GM12878 (cell line): ENCODE measurements at regions not wholly inside any gene's neighbourhood (a gene's known extent, or its start where the extent isn't known, plus 50 kb on each side); places are given as distances from the start of the nearest gene placed in this dataset.

Experiments used
- ATAC-seq: fragments of 200-7000 bp; cut with Tn5 transposase; 3 replicates; pipeline ENCODE4 v1.9.1; 2020; ENCODE audit warnings: mild to moderate bottlenecking, moderate library complexity
- BruUV-seq: library from RNA; stranded (reverse); fragments of 400-500 nt; replicated peaks from 2 replicates; lab custom pipeline; 2021; lab: Mats Ljungman, UMichigan
- CTCF ChIA-PET: fragments of 300-600 bp; sonication (Branson Sonifier 250); formaldehyde crosslinking; extraction: SDS; loops from one replicate; lab custom pipeline; 2021; ENCODE audit warnings: inconsistent platforms; lab: Yijun Ruan, JAX
- POLR2A ChIA-PET: fragments of 350-600 bp; formaldehyde crosslinking; extraction: SDS; loops from one replicate; lab custom pipeline; 2021; ENCODE audit warnings: inconsistent platforms; lab: Charles Lee
- RAD21 ChIA-PET: fragments of 300-600 bp; sonication (Branson Sonifier 250); formaldehyde crosslinking; loops from one replicate; lab custom pipeline; 2023; ENCODE audit warnings: antibody characterized with exemption; ENCODE audit not compliant: unreplicated experiment; lab: Charles Lee
- SMC1A ChIA-PET: fragments of 300-600 bp; sonication (Branson Sonifier 250); formaldehyde crosslinking; loops from one replicate; lab custom pipeline; 2023; ENCODE audit not compliant: unreplicated experiment, uncharacterized antibody; lab: Charles Lee
- DNase-seq: peaks from one replicate; pipeline ENCODE4 v3.0.0-alpha.2; 2011; ENCODE audit warnings: low read depth, low spot score
- FAIRE-seq: peaks from 3 replicates; lab custom pipeline; 2011; peaks lifted over from hg19 to GRCh38; lab: Jason Lieb, UNC
- H2AFZ ChIP-seq: 2 replicates; pipeline ENCODE4 v1.6.0; 2011; ENCODE audit warnings: low read depth, low read length, control low read depth; ENCODE audit not compliant: control insufficient read depth
- H3K27ac ChIP-seq: 2 replicates; pipeline ENCODE4 v1.5.1; 2011; ENCODE audit warnings: control low read depth; ENCODE audit not compliant: control insufficient read depth, insufficient read depth
- H3K27me3 ChIP-seq, 2 experiments: replicated peaks in 1 of 2; 2 replicates each; pipeline versions ENCODE4 v1.6.0 to v1.6.1; 2011; ENCODE audit warnings: low read length in 1 of 2; ENCODE audit not compliant: control insufficient read depth in 2 of 2, insufficient read depth in 2 of 2
- H3K36me3 ChIP-seq, 2 experiments: 2 replicates each; pipeline ENCODE4 v1.5.1; 2011; ENCODE audit warnings: low read length in 1 of 2; ENCODE audit not compliant: control insufficient read depth in 2 of 2, insufficient read depth in 2 of 2
- H3K4me1 ChIP-seq: 2 replicates; pipeline ENCODE4 v1.6.1; 2011; ENCODE audit warnings: mild to moderate bottlenecking, low read length, moderate library complexity, mixed read lengths; ENCODE audit not compliant: control insufficient read depth, insufficient read depth
- H3K4me2 ChIP-seq: 2 replicates; pipeline ENCODE4 v1.6.0; 2011; ENCODE audit warnings: control low read depth; ENCODE audit not compliant: control insufficient read depth, insufficient read depth
- H3K4me3 ChIP-seq: fragments of 200-600 bp; sonication (generic); 2 replicates; pipeline ENCODE4 v1.5.1; 2016
- H3K79me2 ChIP-seq: 2 replicates; pipeline ENCODE4 v1.6.0; 2011; ENCODE audit warnings: low read length; ENCODE audit not compliant: control insufficient read depth, insufficient read depth
- H3K9ac ChIP-seq: 2 replicates; pipeline ENCODE4 v1.8.0; 2011; ENCODE audit warnings: low read length, control low read depth, mixed read lengths; ENCODE audit not compliant: control insufficient read depth, insufficient read depth
- H3K9me3 ChIP-seq: replicated peaks from 3 replicates; pipeline ENCODE4 v1.5.1; 2011; ENCODE audit warnings: mild to moderate bottlenecking, low read length; ENCODE audit not compliant: control insufficient read depth, insufficient read depth
- H4K20me1 ChIP-seq: 2 replicates; pipeline ENCODE4 v1.6.0; 2011; ENCODE audit not compliant: control insufficient read depth, insufficient read depth
- BHLHE40 ChIP-seq, 2 experiments: fragments of 450-650 bp in 1 of 2; IDR thresholded peaks; 2 replicates each; pipeline ENCODE4 v1.6.1; 2011 to 2017; ENCODE audit warnings: low read depth in 2 of 2, borderline replicate concordance in 1 of 2, improper control_type of control experiment in 1 of 2, low read length in 1 of 2, mild to moderate bottlenecking in 1 of 2
- CREM ChIP-seq: IDR thresholded peaks from 2 replicates; pipeline ENCODE4 v1.6.1; 2014; ENCODE audit warnings: antibody characterized with exemption, low read depth
- DPF2 ChIP-seq: fragments of 450-650 bp; IDR thresholded peaks from 2 replicates; pipeline ENCODE4 v1.6.1; 2017; ENCODE audit warnings: mild to moderate bottlenecking
- EP300 ChIP-seq, 2 experiments: fragments of 150-350 bp in 1 of 2; IDR thresholded peaks; 2 replicates each; pipeline ENCODE4 v1.6.1; 2011 to 2012; ENCODE audit warnings: low read depth in 2 of 2, low read length in 2 of 2, borderline replicate concordance in 1 of 2, improper control_type of control experiment in 1 of 2, inconsistent platforms in 1 of 2; ENCODE audit not compliant: control insufficient read depth in 1 of 2
- IRF4 ChIP-seq: IDR thresholded peaks from 2 replicates; pipeline ENCODE4 v1.6.1; 2011; ENCODE audit warnings: low read depth, low read length
- MYC ChIP-seq: IDR thresholded peaks from 2 replicates; pipeline ENCODE4 v1.6.1; 2011; ENCODE audit warnings: mild to moderate bottlenecking, low read length, moderate library complexity, inconsistent platforms; ENCODE audit not compliant: insufficient read depth, insufficient replicate concordance, insufficient read length, severe bottlenecking
- NR2C1 ChIP-seq: fragments of 450-650 bp; IDR thresholded peaks from 2 replicates; pipeline ENCODE4 v1.6.1; 2017; ENCODE audit warnings: antibody characterized with exemption, mild to moderate bottlenecking, moderate library complexity
- SPI1 ChIP-seq: IDR thresholded peaks from 2 replicates; pipeline ENCODE4 v1.6.1; 2011; ENCODE audit warnings: low read depth, mild to moderate bottlenecking, low read length, moderate library complexity, borderline replicate concordance; ENCODE audit not compliant: insufficient read depth
- SREBF2 ChIP-seq: IDR thresholded peaks from 2 replicates; pipeline ENCODE4 v1.6.1; 2012; ENCODE audit warnings: mild to moderate bottlenecking, low read length
- TCF7 ChIP-seq: IDR thresholded peaks from 2 replicates; pipeline ENCODE4 v1.6.1; 2014; ENCODE audit warnings: antibody characterized with exemption, borderline replicate concordance
- WGBS: methylation state at CpG from one replicate; pipeline ENCODE4 v1.1.6; 2016; ENCODE audit warnings: low lambda C conversion rate; ENCODE audit not compliant: insufficient replicate concordance, insufficient coverage; ENCODE audit errors: missing lambda C conversion rate; 5-methylcytosine and 5-hydroxymethylcytosine counted together
- in situ Hi-C: fragments of 300-500 bp; cut with MboI; formaldehyde crosslinking; loops from 9 replicates; pipeline ENCODE4 v1.14.3; 2018; ENCODE audit warnings: mixed read lengths
- intact Hi-C: fragments of 100-400 bp; cut with micrococcal nuclease; formaldehyde crosslinking; loops from one replicate; pipeline ENCODE4 v1.14.2; 2022; ENCODE audit not compliant: unreplicated experiment
- TF ChIP-seq, protein P1 (sequence below): fragments of 450-650 bp; IDR thresholded peaks from 2 replicates; pipeline ENCODE4 v1.6.1; 2017; ENCODE audit warnings: borderline replicate concordance
- TF ChIP-seq, protein P2 (sequence below): fragments of 450-650 bp; IDR thresholded peaks from 2 replicates; pipeline ENCODE4 v1.6.1; 2018; ENCODE audit warnings: mild to moderate bottlenecking, low read depth, moderate library complexity; ENCODE audit not compliant: partially characterized antibody
- TF ChIP-seq, protein P3 (sequence below): IDR thresholded peaks from 2 replicates; pipeline ENCODE4 v1.6.1; 2011; ENCODE audit warnings: borderline replicate concordance, low read depth, mild to moderate bottlenecking, moderate library complexity, mixed read lengths, low read length; ENCODE audit not compliant: insufficient read depth; ENCODE audit errors: extremely low read length

DNA sequence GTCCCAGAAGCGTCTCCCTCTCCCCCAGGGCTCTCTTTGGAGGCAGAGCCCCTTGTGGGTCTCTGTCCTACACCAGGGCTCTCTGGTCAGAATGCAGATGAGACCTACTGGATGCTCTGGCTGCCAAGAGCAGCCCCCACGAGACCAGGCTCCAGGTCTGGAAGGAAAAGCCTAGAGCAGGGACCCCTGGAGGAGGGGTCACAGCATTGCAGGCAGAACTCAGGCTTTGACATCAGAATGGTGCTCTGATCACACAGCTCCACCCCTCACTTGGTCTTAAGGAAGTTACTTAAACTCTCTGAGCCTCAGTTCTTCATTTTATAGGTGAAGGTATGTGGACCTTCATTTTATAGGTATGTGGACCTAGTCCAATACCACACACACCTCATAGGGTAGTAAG is 83.1 kb downstream of the ARL6IP4 start (continued):
- TF ChIP-seq, protein P1, sequence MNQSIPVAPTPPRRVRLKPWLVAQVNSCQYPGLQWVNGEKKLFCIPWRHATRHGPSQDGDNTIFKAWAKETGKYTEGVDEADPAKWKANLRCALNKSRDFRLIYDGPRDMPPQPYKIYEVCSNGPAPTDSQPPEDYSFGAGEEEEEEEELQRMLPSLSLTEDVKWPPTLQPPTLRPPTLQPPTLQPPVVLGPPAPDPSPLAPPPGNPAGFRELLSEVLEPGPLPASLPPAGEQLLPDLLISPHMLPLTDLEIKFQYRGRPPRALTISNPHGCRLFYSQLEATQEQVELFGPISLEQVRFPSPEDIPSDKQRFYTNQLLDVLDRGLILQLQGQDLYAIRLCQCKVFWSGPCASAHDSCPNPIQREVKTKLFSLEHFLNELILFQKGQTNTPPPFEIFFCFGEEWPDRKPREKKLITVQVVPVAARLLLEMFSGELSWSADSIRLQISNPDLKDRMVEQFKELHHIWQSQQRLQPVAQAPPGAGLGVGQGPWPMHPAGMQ, result no peak
- TF ChIP-seq DPF2, result no peak

DNA sequence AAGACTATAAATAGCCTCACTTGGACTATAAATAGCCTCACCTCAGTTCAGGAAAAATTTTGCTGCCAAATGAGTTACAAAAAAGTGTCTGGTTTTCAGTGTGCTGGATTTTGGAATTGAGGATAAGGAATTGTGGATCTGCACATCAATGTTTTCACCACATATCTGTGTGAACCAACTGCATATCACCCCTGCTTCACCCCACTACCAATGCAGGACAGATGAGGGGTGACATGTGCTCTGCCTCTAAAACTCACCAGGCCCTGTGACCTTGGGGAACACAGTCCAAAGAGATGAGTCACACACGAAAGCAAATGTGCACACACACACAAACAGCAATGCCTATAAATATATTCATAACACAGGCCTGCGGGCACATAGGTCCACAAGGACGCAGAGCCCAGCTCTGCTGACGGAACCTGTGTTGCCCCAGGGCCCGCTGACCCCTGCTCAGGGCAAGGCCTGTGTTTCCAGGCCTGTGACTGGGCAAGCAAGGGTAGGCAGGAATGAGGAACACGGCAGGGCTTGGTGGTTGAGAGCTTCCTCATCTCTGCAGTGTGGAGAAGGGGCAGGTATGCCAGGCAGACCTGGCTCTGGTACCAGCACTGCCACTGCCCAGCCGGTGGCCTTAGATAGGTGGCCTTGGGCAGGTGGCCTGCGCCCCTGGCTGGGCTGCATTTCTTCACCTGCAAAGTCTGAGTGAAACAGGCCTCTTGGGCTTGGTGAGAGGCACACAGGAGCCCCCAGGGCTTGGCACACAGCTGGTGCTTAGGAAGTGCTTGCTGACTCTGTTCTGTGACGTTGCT is 82.4 kb downstream of the ARL6IP4 start:
- H3K79me2 ChIP-seq, result no peaks in the 10 kb centered on the region
- ATAC-seq (peak; percentile 67), FAIRE-seq (peak; percentile 35), DNase-seq (no peak)
- peaks cover 15% of the 10 kb centered on the region for H3K4me1 ChIP-seq
- no TSS peak for BruUV-seq
- no peak overlapping the region for H3K9ac ChIP-seq
- H3K4me2 ChIP-seq, result no peak overlapping the region
- H3K4me3 ChIP-seq, result no peak overlapping the region
- peak overlapping the region; percentile 33 for H2AFZ ChIP-seq
- SMC1A ChIA-PET, result no interaction called here
- in situ Hi-C loops, result no loop called here
- H3K36me3 ChIP-seq, result no peaks in the 10 kb centered on the region; a peak in 1 of 4 replicates
- H3K9me3 ChIP-seq, result no peaks in the 10 kb centered on the region
- H3K27ac ChIP-seq, result no peak overlapping the region
- RAD21 ChIA-PET, result no interaction called here
- intact Hi-C loops, result no loop called here
- 8% methylated on average over 9 of the region's 9 CpGs for WGBS
- TF ChIP-seq CREM (no peak), NR2C1 (no peak), SPI1 (peak; percentile 20; the same call in 1 of the 2 replicates), MYC (no peak), IRF4 (no peak), SREBF2 (no peak), EP300 (IDR thresholded peaks at IDR 0.05; ENCODE audit: borderline replicate concordance in 1 of 2, control insufficient read depth in 1 of 2, low read depth in 2 of 2, low read length in 2 of 2) (no peak), BHLHE40 (IDR thresholded peaks at IDR 0.05; ENCODE audit: borderline replicate concordance in 1 of 2, low read depth in 2 of 2, low read length in 1 of 2) (peak in 1 of 2 experiments; percentile 5; a peak in 1 of 4 replicates), TCF7 (no peak)
- TF ChIP-seq, protein P2, sequence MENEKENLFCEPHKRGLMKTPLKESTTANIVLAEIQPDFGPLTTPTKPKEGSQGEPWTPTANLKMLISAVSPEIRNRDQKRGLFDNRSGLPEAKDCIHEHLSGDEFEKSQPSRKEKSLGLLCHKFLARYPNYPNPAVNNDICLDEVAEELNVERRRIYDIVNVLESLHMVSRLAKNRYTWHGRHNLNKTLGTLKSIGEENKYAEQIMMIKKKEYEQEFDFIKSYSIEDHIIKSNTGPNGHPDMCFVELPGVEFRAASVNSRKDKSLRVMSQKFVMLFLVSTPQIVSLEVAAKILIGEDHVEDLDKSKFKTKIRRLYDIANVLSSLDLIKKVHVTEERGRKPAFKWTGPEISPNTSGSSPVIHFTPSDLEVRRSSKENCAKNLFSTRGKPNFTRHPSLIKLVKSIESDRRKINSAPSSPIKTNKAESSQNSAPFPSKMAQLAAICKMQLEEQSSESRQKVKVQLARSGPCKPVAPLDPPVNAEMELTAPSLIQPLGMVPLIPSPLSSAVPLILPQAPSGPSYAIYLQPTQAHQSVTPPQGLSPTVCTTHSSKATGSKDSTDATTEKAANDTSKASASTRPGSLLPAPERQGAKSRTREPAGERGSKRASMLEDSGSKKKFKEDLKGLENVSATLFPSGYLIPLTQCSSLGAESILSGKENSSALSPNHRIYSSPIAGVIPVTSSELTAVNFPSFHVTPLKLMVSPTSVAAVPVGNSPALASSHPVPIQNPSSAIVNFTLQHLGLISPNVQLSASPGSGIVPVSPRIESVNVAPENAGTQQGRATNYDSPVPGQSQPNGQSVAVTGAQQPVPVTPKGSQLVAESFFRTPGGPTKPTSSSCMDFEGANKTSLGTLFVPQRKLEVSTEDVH, result no peak
- TF ChIP-seq, protein P3, sequence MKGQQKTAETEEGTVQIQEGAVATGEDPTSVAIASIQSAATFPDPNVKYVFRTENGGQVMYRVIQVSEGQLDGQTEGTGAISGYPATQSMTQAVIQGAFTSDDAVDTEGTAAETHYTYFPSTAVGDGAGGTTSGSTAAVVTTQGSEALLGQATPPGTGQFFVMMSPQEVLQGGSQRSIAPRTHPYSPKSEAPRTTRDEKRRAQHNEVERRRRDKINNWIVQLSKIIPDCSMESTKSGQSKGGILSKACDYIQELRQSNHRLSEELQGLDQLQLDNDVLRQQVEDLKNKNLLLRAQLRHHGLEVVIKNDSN, result no peak
- CTCF ChIA-PET, result no interaction called here
- H4K20me1 ChIP-seq, result no peaks in the 10 kb centered on the region
- POLR2A ChIA-PET, result no interaction called here
- no peaks in the 10 kb centered on the region; a peak in 1 of 4 replicates for H3K27me3 ChIP-seq
